GM18870 (cell line): ENCODE measurements at regions not wholly inside any gene's neighbourhood (a gene's known extent, or its start where the extent isn't known, plus 50 kb on each side); places are given as distances from the start of the nearest gene placed in this dataset.
"Not testable (repeated sequence)": the region's sequence is repeated elsewhere in the genome, so short reads cannot be mapped to it uniquely, and the experiment has no call there.

ENCODE experiments used
- ATAC-seq: cut with Tn5 transposase; IDR thresholded peaks from one replicate; pipeline ENCODE4 v1.9.1; 2021; ENCODE audit warnings: moderate library complexity; ENCODE audit not compliant: unreplicated experiment

DNA sequence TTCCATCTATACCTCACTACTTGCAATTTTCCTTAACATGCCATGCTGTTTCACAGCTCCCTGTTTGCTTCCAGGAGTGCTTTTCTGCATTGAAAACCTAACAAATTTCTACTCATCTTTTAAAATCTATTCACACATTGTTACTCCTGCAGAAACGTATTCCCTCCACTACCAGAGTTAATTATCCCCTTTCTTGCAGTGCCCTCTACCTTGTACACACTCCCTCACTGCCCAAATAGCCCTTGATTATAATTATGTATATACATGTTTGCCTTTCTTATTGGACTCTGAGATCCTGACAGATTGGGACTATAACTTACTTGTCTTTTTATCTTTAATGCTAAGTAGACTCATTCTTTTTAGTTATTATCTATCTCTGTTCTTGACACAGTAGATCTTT, 325.0 kb downstream of the OXSM start:
- ATAC-seq: no peak

DNA sequence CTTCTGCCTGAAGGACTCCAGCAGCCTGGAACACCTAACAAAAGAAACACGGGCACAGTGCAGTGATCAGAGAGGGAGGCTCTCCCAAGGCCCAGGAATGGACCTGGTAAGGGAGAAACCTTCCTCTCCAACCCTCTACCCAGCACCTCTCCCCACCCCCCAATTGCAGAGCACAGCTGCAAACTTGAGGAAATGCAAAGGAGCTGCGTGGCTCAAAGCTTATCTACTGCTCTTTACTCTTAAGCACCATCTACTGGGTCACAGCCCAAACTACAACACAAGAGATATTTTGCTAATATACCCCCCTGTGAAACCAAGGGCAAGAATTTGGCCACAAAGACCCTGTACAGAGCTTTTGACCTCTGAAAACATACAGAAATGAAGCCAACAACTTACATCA, 328.3 kb downstream of the OXSM start:
- no peak for ATAC-seq

DNA sequence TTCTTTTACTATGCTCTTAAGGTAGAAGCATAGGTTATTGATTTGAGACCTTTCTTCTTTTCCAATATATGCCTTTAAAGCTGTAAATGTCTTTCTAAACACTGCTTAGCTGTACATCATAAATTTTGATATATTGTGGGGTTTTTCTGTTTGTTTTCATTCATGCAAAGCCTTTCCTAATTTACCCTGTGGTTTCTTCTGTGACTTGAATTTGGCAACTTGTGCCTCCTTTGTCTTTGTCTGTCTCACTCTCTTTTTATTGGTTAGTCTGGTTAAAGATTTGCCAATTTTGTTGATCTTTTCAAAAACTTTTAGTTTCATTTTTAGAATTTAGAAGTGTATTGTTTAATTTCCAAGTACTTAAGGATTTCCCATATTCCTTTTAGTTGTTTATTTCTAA, 343.1 kb downstream of the OXSM start:
- ATAC-seq: no peak

DNA sequence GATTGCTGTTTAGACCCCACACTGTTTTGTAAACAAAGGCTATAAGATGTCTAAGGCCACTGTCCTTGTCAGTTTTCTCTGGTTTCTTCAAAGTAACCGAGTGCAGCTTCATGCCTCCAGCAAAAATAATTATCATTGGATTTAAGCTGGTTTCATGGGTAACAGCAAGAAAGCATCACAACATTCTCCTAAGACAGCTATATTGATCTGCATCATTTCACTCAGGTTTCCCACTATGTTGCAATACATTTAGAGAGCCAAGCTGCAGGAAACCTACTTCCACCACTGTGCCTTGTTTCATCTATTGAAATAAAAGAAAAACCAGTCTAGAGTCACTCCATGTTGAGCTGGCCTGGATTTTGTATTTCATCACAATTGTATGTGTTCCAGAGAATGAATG, 351.4 kb downstream of the OXSM start:
- ATAC-seq: no peak

DNA sequence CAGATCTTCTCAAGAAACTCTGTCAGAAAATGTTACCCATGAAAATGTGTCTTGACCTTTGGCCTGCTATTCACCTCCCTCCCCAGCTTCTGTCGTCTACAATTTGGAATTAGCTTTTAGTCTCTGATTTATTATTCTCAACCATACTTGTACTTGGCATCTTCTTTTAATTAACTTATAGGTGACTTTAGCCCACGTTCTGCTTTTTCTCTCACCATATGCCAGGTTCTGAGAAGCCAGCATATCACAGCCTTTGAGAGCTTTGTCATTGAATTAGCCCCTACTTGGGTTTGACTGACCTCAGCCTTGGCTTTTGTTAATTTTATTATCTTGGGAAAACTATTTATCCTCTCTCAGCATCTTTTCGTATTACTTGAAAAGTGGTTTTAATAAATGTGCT, 355.9 kb downstream of the OXSM start:
- ATAC-seq: no peak

DNA sequence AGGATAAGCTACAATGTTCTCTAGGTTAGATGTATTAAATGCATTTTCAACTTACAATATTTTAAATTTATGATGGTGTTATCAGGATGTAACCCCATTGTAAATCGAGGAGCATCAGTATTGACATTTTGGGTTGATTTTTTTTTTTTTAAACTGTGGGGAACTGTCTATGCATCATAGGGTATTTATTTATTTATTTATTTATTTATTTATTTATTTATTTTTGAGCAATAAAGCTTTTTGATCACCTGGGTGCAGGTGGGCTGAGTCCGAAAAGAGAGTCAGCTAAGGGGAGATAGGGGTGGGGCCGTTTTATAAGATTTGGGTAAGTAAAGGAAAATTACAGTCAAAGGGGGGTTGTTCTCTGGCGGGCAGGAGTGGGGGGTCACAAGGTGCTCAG, 367.5 kb downstream of the OXSM start:
- not testable (repeated sequence) for ATAC-seq

DNA sequence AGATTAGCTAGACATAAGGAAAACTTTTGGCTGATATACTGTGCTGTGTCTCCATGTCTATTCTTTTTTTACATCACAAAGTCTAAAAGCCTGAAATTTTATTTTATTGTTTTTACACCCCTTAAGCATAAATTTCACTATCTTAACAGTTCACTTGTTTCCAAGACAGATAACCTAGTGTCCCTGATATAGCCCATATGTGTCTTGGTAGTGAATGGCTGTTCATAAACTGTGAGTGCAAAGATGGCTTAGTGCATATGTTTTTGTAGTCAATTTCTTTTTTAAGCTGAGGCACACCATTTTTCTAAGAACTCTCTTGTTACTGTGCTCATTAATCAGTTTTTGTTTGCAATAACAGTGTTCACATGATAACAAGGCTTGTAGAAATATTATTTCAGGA, 381.1 kb downstream of the OXSM start:
- ATAC-seq: no peak

DNA sequence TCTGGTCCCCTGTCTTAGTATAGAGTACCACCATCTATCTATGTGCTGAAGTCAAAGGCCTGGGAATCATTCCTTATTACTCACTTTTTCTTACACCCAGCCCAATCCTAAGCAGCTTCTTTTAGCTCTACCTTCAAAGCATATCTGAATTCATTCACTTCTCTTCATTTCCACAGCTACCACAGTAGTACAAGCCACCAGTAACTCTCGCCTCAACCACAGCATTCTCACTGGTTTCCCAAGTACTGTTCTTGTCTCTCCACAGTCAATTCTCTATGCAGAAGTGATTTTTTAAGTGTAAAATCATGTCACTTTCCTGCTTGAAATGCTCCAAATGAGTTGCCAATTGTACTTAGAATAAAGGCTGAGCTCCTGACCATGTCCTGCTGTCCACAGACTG, 401.7 kb downstream of the OXSM start:
- ATAC-seq: no peak

DNA sequence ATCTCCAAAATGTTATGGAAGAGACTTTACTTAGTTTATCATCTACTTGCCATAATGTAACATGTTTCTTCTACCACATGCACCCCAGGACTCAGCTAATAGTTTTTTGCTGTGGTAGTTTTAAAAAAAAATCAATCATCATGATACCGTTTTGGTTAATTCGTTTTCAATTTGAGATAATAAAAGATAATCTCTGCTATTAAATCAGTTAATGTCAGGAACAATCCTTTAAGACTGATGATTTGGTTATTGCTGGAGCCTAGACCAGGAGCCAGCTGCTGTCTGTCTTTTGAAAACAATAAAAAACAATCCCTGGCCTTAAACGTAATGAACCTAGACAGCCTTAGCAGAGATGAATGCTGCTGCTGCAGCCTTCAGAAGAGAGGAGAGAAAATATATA, 403.7 kb downstream of the OXSM start:
- no peak for ATAC-seq

DNA sequence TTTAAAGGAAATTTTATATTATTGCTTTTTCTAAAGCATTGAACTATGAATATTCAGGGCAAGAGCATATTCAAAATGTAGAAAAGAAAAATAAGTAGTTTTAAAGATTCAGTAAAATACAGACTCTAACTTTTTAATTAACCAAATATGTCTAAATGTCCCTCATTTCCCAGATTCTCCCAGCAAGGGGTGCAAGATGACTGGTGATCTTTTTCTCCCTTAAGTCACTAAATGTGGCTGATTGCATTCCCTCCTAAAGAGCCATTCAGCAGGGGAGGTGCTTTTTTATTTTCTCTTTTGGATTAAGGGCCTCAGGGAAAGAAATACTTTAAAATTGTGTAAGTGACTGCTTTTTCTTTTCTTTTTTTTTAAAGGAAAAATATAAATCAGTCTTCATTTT, 406.9 kb downstream of the OXSM start:
- no peak for ATAC-seq

DNA sequence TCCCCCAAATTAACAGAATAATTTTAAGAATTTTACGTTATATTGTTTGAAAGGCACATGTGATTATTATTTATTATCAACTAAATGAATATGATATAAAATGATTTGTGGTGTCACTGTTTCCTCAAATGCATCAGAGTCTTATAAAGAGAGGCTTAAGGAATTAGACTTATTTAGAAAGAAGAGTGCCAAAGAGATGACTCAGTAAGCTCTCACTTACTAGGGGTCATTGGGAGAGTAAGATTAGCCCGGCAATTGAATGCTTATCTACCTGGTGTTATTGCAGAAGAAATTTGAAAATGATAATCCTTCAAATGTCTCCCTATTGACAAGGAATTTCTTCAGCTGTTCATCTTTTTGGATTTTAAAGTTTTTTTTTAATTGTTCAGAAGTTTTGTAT, 408.7 kb downstream of the OXSM start:
- no peak for ATAC-seq

DNA sequence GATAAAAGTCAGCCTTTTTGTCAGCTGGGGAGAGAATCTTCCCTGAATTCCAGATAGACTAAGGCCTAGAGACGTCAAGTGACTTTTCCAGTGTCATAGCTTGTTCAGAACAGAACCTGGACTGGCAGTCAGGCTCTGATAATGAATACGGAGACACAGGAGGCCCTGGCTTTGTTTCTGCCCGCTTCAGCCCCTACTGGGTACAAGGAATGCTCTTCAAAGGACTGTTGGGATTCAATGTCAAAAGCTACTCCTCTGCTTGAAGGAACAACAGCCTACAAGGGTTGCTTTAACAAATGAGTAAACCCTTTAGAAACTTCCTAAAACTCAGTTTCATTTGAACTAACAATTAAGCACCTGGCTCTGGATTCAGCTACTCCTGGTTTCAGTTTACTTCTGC, 412.3 kb downstream of the OXSM start:
- ATAC-seq: no peak

DNA sequence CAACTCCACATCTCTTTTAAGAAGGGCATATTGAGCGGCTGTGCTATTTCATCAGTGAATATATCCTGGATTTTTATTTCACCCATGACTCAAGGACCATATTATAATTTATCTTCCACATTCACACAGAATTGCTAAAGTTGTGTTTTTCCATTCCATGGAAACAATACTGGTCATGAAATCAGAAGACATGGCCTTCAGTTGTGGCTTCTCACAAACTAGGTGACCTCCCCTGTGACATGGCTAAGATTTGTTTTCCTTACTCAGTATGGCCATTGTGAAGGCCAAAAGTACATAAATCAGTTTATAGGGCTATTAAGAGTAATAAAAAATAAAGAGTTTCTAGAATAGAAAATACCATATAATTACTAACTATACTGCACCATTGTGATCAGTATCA, 415.6 kb downstream of the OXSM start:
- no peak for ATAC-seq

DNA sequence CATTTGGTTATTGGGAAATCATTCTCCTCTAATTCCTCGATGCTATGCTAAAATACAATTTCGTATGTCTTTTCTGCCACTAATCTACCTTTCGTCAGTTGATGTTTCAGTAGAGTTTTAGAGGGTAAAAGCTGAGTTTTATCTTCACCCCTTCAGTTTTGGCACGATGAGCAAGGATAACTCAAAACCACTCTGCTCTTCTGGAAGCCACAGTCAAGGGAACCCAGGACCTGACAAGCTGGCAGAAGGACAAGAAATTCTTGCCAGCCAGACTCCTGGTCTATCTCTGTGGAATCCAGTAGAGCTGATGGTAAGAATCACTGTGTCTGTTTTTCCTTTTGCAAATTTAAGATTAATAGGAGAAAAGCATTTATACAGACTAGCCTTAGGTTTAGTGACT, 414.4 kb upstream of the LRRC3B start:
- ATAC-seq: no peak

DNA sequence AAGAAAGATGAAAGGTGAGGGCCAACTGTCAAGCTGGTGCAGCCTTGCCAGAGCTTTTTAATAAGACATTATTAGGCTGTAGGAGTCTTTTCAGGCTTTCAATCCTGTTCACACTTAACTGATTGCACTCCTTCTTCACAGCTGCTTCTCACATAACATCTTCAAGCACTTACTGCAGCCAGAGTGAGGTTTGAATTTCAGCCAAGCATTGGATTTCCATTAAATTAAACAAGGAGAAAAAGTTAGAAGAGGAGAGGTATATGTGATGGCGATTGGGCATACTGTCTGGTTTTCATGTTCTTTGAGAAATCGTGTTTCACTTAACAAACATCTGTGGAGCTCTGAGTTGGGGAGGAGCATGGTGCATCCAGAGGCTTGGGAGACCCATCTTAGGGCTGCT, 392.8 kb upstream of the LRRC3B start:
- ATAC-seq: no peak

DNA sequence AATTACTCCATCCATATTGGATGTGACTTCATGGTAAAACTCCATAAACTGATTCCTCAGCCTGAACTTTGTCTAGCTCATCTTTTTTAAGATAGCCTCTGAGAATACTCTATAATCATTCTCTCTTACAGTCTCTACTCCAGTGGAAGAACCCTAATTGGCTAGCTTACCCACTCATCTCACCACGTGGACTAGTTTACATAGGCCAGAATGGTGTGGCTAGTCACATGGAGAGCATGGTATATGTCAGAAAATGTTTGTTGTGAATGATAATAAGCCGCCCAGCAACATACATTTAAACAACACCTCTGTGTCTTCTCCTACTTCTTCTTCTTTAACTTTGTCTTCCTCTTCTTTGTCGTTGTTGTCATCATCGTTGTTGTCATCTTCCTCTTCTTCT, 389.2 kb upstream of the LRRC3B start:
- no peak for ATAC-seq

DNA sequence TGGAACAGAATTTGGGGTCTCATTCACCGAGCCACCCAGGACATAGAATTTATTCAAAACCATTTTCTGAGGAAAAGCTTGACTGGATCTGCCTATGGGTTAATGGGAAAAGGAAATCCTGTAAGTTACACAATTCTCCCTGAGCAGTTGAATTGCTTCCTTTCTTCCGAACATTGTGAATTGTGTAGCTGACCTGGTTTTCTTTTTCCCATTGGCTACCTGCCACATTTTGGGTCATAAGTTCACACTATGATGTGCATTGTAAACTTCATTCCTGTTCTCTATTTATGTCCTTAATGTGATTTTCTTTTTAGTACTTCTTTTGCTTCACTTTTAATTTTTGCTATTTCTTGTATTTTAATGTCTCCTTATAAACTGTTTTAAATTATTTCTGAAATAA, 386.0 kb upstream of the LRRC3B start:
- ATAC-seq: no peak

DNA sequence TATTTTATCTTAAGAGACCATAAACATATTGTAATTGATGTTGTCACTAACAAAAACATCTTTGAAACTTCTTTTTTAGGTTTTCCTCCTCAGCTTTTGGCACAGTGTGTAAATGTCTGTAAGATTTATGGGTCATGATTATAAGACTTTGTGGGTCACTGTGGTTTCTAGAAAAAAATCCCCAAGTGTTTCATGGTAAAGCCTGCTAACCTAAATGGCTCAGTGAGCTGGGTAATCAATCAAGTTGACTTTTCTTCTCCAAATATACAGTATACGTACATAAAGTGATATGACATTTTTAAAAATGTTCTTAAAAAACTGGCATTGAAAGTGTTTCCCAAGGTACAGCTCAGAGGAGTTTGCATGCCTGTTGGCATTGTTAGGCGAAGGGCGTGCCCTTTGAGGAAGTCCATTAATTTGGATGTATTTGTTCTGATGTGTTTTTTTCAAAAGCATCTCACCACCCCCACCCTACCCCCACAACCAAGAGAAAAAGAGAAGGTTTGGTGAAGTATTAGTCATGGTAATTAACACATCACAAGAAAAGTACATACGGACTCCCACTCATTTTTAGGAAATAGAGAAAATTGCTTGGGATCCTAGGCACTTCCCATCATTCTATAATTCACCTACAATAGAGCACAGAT, 385.4 kb upstream of the LRRC3B start:
- no peak for ATAC-seq

DNA sequence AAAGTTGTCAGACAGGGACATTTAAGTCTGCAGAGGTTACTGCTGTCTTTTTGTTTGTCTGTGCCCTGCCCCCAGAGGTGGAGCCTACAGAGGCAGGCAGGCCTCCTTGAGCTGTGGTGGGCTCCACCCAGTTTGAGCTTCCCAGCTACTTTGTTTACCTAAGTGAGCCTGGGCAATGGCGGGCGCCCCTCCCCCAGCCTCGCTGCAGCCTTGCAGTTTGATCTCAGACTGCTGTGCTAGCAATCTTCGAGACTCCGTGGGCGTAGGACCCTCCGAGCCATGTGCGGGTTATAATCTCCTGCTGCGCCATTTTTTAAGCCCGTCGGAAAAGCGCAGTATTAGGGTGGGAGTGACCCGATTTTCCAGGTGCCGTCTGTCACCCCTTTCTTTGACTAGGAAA, 378.0 kb upstream of the LRRC3B start:
- ATAC-seq: not testable (repeated sequence)

DNA sequence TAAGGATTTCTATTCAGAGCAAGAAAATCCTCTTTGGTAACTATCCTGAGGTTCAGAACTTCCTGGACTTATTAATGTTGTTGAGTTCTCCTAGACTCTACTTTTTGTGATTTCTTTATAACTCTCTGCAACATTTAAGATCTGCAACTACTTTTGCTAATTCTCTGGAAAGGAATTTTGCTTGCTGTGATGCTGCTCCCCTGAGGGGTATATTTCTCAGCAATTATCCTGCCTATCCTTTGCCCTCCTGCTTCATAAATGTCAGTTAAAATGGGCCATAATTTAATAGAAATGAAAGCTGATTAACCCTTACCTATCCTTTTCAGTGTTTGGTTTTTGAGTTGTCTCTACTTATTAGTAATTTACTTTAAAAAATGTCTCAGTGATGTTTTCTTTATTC, 377.3 kb upstream of the LRRC3B start:
- ATAC-seq: no peak

DNA sequence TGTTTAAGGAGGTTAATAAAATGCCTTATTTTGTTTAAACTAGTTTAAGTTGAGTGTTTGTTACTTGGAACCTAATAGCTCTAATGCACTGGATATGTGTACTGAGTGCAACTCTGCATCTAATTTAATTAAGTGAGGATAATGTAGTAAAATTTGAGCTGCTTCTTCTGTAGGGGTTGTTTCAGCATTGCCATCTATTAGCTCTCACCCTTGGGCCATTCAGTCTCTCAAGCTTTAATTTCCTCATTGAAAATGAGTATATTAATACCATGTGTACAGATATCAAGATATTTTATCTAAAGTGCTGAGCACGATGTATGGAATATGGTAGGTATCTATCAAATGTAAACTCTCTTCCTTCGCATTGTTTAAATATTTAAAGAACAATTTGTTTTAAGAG, 375.7 kb upstream of the LRRC3B start:
- ATAC-seq: no peak

DNA sequence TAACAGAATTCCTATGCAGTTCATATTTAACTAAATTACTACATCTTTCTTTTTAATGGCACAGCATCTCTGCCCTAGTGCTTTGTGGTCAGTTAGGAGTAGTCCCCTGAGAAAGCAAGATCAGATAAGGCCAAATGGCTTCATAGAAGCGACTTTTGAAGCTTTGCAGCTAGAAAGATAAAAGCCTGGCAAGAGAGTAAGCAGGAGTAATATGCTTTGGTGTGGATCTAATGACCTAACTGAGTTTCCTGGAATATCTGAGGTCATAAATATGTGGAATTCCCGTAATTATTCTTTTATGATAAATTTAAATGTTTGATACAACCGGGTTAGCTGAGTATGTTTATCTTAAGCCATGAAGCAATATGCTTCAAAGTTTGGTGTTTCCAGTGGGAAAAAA, 374.9 kb upstream of the LRRC3B start:
- ATAC-seq: no peak

DNA sequence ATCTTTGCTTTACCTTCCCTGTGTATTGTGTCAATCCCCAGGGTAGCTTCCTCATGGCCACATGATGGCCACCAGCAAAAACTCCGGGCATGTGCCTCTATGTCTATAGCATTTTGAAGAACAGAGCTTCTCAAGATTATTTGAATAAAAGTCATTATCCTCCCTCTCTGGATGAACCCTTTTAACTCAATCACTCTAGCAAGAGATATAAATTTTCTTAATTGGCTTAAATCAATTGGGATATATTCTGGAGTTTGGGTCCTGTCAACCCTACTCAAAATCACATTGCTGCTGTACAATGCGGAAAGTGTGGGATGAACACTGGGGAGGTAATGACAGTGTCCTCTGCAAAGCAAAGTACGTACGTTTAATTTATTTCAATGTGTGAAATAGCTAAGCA, 370.6 kb upstream of the LRRC3B start:
- ATAC-seq: no peak

DNA sequence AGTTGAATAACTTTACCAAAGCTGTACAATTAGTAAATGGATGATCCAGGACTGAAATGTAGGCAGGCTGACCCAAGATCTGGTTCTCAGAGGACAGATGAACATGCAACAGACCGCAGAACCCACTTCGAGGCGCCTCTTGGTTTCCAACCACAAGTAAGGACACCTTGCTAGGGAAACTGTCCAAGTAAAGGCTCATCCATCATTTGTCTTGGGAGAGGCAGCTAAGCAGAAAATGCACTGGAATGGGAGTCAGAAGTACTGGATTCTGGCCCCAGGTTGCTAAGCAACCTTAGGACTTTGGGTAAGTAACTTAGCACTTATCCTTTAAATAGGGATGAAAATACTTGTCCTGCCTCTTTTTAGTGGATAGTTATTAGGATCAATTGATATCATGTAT, 366.3 kb upstream of the LRRC3B start:
- no peak for ATAC-seq
